K562 (cell line): ENCODE measurements at regions not wholly inside any gene's neighbourhood (a gene's known extent, or its start where the extent isn't known, plus 50 kb on each side); places are given as distances from the start of the nearest gene placed in this dataset.

Experiments used
- ATAC-seq: fragments of 200-7000 bp; cut with Tn5 transposase; 3 replicates; pipeline ENCODE4 v1.9.1; 2020; ENCODE audit warnings: moderate library complexity
- BruUV-seq: library from RNA; stranded (reverse); fragments of 400-500 nt; replicated peaks from 2 replicates; lab custom pipeline; 2021; lab: Mats Ljungman, UMichigan
- CTCF ChIA-PET: fragments of 300-600 bp; formaldehyde crosslinking; extraction: SDS; loops from one replicate; lab custom pipeline; 2021; ENCODE audit warnings: low intra/inter-chr PET ratio; lab: Yijun Ruan, JAX
- POLR2A ChIA-PET: fragments of 300-600, 350-650 bp; sonication (Branson Sonifier 250); formaldehyde crosslinking; extraction: SDS; loops from one replicate; lab custom pipeline; 2021; ENCODE audit warnings: antibody characterized with exemption, inconsistent platforms; lab: Yijun Ruan, JAX
- DNase-seq, 4 experiments: peaks; one replicate each; pipeline versions ENCODE4 v3.0.0 to v3.0.0-alpha.2; 2011 to 2018; ENCODE audit warnings: low spot score in 3 of 4, mixed read lengths in 3 of 4; ENCODE audit errors: extremely low read depth in 1 of 4
- FAIRE-seq: peaks from 2 replicates; lab custom pipeline; 2011; peaks lifted over from hg19 to GRCh38; lab: Jason Lieb, UNC
- H2AFZ ChIP-seq: 2 replicates; pipeline ENCODE4 v1.6.0; 2011; ENCODE audit warnings: low read depth, low read length, control low read depth, inconsistent platforms
- H3K27ac ChIP-seq: fragments of 200-600 bp; 3 replicates; pipeline ENCODE4 v1.8.0; 2011; ENCODE audit warnings: low read depth, mild to moderate bottlenecking, control low read depth, inconsistent platforms, low read length, moderate library complexity, mixed read lengths; ENCODE audit errors: extremely low read depth
- H3K27me3 ChIP-seq, 2 experiments: fragments of 300-600 bp in 1 of 2; 2 replicates in 1 of 2; 3 replicates in 1 of 2; pipeline versions ENCODE4 v1.6.0 to v1.8.0; 2011; ENCODE audit warnings: inconsistent platforms in 2 of 2, low read length in 2 of 2, mild to moderate bottlenecking in 1 of 2, mixed read lengths in 1 of 2, moderate library complexity in 1 of 2; ENCODE audit not compliant: control insufficient read depth in 2 of 2, insufficient read depth in 2 of 2
- H3K36me3 ChIP-seq: fragments of 300-600 bp; 3 replicates; pipeline ENCODE4 v1.8.0; 2011; ENCODE audit warnings: mild to moderate bottlenecking, low read length, inconsistent platforms; ENCODE audit not compliant: control insufficient read depth, insufficient read depth
- H3K4me1 ChIP-seq, 2 experiments: fragments of 200-600 bp in 1 of 2; replicated peaks in 1 of 2; 2 replicates in 1 of 2; 3 replicates in 1 of 2; pipeline versions ENCODE4 v1.5.1 to v1.8.0; 2011; ENCODE audit warnings: inconsistent platforms in 2 of 2, low read length in 2 of 2, mild to moderate bottlenecking in 1 of 2, mixed read lengths in 1 of 2, moderate library complexity in 1 of 2; ENCODE audit not compliant: control insufficient read depth in 2 of 2, insufficient read depth in 2 of 2
- H3K4me2 ChIP-seq: 2 replicates; pipeline ENCODE4 v1.6.1; 2011; ENCODE audit warnings: low read length, control low read depth, inconsistent platforms, mixed read lengths; ENCODE audit not compliant: insufficient read depth
- H3K4me3 ChIP-seq: fragments of 200-600 bp; sonication (generic), shearing (Covaris generic); 2 replicates; pipeline ENCODE4 v1.5.1; 2016; ENCODE audit warnings: control low read depth, inconsistent platforms
- H3K79me2 ChIP-seq: fragments of 200-600 bp; 3 replicates; pipeline ENCODE4 v1.8.0; 2011; ENCODE audit warnings: low read length, inconsistent platforms; ENCODE audit not compliant: control insufficient read depth, insufficient read depth
- H3K9ac ChIP-seq, 2 experiments: 2 replicates each; pipeline versions ENCODE4 v1.6.0 to v1.6.1; 2011; ENCODE audit warnings: low read depth in 2 of 2, low read length in 2 of 2, control low read depth in 1 of 2, inconsistent platforms in 1 of 2, mild to moderate bottlenecking in 1 of 2, mixed read lengths in 1 of 2; ENCODE audit not compliant: insufficient read depth in 1 of 2
- H3K9me1 ChIP-seq: one replicate; pipeline ENCODE4 v1.6.0; 2011; ENCODE audit warnings: inconsistent platforms, mild to moderate bottlenecking, low read length, moderate library complexity; ENCODE audit not compliant: control insufficient read depth, insufficient read depth
- H3K9me3 ChIP-seq: replicated peaks from 2 replicates; pipeline ENCODE4 v1.5.1; 2011; ENCODE audit warnings: low read depth, low read length, inconsistent platforms; ENCODE audit not compliant: control insufficient read depth, insufficient read depth
- H4K20me1 ChIP-seq: replicated peaks from 2 replicates; pipeline ENCODE4 v1.6.1; 2011; ENCODE audit warnings: low read length, inconsistent platforms, mixed read lengths; ENCODE audit not compliant: control insufficient read depth, insufficient read depth
- HNRNPLL ChIP-seq: fragments of 200-400 bp; formaldehyde crosslinking; IDR thresholded peaks from 2 replicates; pipeline ENCODE4 v1.6.1; 2017; ENCODE audit warnings: low read length, low read depth, mild to moderate bottlenecking; ENCODE audit not compliant: poor library complexity, severe bottlenecking
- NFE2 ChIP-seq: IDR thresholded peaks from 2 replicates; pipeline ENCODE4 v1.6.1; 2014; ENCODE audit warnings: antibody characterized with exemption, low read depth
- PTBP1 ChIP-seq: fragments of 200-400 bp; formaldehyde crosslinking; IDR thresholded peaks from 2 replicates; pipeline ENCODE4 v1.6.1; 2017; ENCODE audit warnings: low read depth, low read length
- RBM39 ChIP-seq: fragments of 200-400 bp; formaldehyde crosslinking; optimal IDR thresholded peaks from 2 replicates; pipeline ENCODE3; 2018; ENCODE audit warnings: low read depth, low read length
- TSC22D4 ChIP-seq: fragments of 450-650 bp; IDR thresholded peaks from 2 replicates; pipeline ENCODE4 v1.6.1; 2016; ENCODE audit warnings: missing genetic modification characterization, missing biosample characterization, control low read depth
- WGBS: fragments of 100-300 bp; shearing (Covaris generic); methylation state at CpG from one replicate; pipeline ENCODE4 v1.1.6; 2016; ENCODE audit warnings: low coverage, mixed read lengths; ENCODE audit not compliant: insufficient coverage; ENCODE audit errors: missing lambda C conversion rate; 5-methylcytosine and 5-hydroxymethylcytosine counted together
- in situ Hi-C: fragments of 300-500 bp; cut with MboI; formaldehyde crosslinking; loops from 4 replicates; pipeline ENCODE4 v1.15.0; 2018; ENCODE audit warnings: inconsistent platforms, mixed read lengths
- intact Hi-C: fragments of 100-400 bp; cut with micrococcal nuclease; formaldehyde crosslinking; loops from 2 replicates; pipeline ENCODE4 v1.14.2; 2022
- TF ChIP-seq, protein P1 (sequence below), 2 experiments: fragments of 450-650 bp; formaldehyde crosslinking in 1 of 2; IDR thresholded peaks; 2 replicates each; pipeline versions ENCODE4 v1.4.0 to v1.6.1; 2014 to 2020; ENCODE audit warnings: mild to moderate bottlenecking in 2 of 2, borderline replicate concordance in 1 of 2, low read depth in 1 of 2
- TF ChIP-seq, protein P2 (sequence below): fragments of 200-800 bp; sonication (Bioruptor generic); IDR thresholded peaks from 2 replicates; pipeline ENCODE4 v1.6.1; 2016; ENCODE audit warnings: missing genetic modification characterization, missing compliant biosample characterization

DNA sequence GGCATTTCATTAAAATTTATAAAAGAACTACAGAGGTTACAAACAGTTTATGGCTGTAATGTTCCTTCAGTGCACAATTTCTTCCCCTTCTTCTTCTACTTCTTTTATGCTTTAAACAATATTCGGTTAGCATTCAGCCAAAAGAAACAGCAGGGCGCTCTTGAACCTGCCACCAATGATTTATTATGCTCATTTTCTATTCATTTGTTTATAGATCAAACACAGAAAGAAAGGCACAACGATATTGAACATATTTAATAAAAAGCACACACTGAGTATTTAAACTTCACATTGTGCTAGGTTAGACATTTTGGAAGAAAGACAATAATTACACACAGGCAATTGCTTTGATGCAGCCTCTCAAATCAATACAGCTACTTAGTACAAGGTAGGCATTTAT, 1025.8 kb upstream of the LRRN3 start:
- CTCF ChIA-PET: no interaction called here
- Histone ChIP-seq H2AFZ (no peak overlapping the region), H3K27ac (no peak overlapping the region), H3K4me1 (no peaks in the 10 kb centered on the region), H3K4me3 (no peak overlapping the region), H3K9me1 (no peaks in the 10 kb centered on the region), H3K79me2 (no peaks in the 10 kb centered on the region), H3K9ac (no peak overlapping the region), H3K4me2 (no peak overlapping the region), H3K9me3 (no peaks in the 10 kb centered on the region), H3K36me3 (no peaks in the 10 kb centered on the region), H3K27me3 (no peaks in the 10 kb centered on the region), H4K20me1 (no peaks in the 10 kb centered on the region)
- in situ Hi-C loops: no loop called here
- FAIRE-seq: no peak
- POLR2A ChIA-PET: no interaction called here
- ATAC-seq: no peak
- 0% methylated on average over 3 of the region's 3 CpGs for WGBS
- intact Hi-C loops: no loop called here
- no peak for DNase-seq
- no TSS peak for BruUV-seq
- TF ChIP-seq, protein P1, sequence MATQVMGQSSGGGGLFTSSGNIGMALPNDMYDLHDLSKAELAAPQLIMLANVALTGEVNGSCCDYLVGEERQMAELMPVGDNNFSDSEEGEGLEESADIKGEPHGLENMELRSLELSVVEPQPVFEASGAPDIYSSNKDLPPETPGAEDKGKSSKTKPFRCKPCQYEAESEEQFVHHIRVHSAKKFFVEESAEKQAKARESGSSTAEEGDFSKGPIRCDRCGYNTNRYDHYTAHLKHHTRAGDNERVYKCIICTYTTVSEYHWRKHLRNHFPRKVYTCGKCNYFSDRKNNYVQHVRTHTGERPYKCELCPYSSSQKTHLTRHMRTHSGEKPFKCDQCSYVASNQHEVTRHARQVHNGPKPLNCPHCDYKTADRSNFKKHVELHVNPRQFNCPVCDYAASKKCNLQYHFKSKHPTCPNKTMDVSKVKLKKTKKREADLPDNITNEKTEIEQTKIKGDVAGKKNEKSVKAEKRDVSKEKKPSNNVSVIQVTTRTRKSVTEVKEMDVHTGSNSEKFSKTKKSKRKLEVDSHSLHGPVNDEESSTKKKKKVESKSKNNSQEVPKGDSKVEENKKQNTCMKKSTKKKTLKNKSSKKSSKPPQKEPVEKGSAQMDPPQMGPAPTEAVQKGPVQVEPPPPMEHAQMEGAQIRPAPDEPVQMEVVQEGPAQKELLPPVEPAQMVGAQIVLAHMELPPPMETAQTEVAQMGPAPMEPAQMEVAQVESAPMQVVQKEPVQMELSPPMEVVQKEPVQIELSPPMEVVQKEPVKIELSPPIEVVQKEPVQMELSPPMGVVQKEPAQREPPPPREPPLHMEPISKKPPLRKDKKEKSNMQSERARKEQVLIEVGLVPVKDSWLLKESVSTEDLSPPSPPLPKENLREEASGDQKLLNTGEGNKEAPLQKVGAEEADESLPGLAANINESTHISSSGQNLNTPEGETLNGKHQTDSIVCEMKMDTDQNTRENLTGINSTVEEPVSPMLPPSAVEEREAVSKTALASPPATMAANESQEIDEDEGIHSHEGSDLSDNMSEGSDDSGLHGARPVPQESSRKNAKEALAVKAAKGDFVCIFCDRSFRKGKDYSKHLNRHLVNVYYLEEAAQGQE (IDR thresholded peaks at IDR 0.05; ENCODE audit: borderline replicate concordance): no peak
- TF ChIP-seq, protein P1 (CRISPR knock-in tag; IDR thresholded peaks at IDR 0.05; ENCODE audit: low read depth): no peak
- TF ChIP-seq HNRNPLL: no peak
- TF ChIP-seq RBM39: no peak
- no peak for TF ChIP-seq NFE2
- TF ChIP-seq, protein P2, sequence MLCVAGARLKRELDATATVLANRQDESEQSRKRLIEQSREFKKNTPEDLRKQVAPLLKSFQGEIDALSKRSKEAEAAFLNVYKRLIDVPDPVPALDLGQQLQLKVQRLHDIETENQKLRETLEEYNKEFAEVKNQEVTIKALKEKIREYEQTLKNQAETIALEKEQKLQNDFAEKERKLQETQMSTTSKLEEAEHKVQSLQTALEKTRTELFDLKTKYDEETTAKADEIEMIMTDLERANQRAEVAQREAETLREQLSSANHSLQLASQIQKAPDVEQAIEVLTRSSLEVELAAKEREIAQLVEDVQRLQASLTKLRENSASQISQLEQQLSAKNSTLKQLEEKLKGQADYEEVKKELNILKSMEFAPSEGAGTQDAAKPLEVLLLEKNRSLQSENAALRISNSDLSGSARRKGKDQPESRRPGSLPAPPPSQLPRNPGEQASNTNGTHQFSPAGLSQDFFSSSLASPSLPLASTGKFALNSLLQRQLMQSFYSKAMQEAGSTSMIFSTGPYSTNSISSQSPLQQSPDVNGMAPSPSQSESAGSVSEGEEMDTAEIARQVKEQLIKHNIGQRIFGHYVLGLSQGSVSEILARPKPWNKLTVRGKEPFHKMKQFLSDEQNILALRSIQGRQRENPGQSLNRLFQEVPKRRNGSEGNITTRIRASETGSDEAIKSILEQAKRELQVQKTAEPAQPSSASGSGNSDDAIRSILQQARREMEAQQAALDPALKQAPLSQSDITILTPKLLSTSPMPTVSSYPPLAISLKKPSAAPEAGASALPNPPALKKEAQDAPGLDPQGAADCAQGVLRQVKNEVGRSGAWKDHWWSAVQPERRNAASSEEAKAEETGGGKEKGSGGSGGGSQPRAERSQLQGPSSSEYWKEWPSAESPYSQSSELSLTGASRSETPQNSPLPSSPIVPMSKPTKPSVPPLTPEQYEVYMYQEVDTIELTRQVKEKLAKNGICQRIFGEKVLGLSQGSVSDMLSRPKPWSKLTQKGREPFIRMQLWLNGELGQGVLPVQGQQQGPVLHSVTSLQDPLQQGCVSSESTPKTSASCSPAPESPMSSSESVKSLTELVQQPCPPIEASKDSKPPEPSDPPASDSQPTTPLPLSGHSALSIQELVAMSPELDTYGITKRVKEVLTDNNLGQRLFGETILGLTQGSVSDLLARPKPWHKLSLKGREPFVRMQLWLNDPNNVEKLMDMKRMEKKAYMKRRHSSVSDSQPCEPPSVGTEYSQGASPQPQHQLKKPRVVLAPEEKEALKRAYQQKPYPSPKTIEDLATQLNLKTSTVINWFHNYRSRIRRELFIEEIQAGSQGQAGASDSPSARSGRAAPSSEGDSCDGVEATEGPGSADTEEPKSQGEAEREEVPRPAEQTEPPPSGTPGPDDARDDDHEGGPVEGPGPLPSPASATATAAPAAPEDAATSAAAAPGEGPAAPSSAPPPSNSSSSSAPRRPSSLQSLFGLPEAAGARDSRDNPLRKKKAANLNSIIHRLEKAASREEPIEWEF: no peak
- no peak for TF ChIP-seq PTBP1
- no peak for TF ChIP-seq TSC22D4 (tag)
